ENCODE measurements at regions not wholly inside any gene's neighbourhood (a gene's known extent, or its start where the extent isn't known, plus 50 kb on each side); places are given as distances from the start of the nearest gene placed in this dataset.

DNA sequence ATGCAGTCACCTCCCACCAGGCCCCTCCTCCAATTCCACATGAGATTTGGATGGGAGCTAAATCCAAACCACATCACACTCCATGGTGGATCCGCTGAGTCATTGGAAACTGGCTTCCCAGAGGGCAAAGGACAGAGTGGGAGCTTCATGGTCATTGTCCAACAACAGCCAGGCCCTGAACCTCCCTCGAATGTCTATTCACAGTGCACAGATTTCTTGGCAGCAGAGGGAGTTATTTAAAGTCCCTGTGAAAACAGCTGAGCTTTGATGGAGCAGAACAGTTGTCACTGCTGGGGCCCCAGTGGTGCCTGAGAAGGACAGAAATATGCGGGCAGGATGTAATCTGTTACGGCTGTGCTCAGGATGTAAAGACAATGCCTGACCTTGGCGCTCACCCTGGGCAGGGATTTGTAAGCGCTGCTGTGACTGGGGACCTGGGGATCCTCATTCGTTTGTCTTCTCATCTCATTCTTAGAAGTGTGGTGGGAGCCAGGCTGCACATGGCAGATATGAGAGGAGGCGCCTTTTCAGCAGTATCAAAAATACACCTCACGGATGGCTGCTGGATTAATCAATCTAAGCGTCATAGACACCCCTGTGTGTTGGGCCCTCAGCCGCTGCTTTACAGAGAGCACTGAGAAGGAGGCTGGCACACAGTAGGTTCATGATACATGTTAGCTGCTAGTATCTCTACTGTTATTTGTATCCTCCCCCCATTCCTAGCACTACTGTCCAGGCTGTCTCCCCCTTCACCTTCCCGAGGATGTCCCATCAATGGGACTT lies 439.4 kb downstream of the PTPRU start:
- intact Hi-C loops (cut with DNase I; ENCODE audit: low total_unique reads): no loop called here
- Histone ChIP-seq H3K4me3 (no peak overlapping the region), H3K27me3 (peaks cover 0 to 4% of the 10 kb centered on the region in 2 donors), H3K27ac (no peak overlapping the region), H3K4me1 (no peaks in the 10 kb centered on the region), H3K36me3 (no peaks in the 10 kb centered on the region), H3K9me3 (no peaks in the 10 kb centered on the region)
- peak in 1 of 2 donors; percentile 7 for DNase-seq (ENCODE audit: low spot score in 2 of 2)
- TF ChIP-seq POLR2A (IDR thresholded peaks at IDR 0.05) (no peak), POLR2AphosphoS5 (IDR thresholded peaks at IDR 0.05) (no peak)
- TF ChIP-seq, protein P1, sequence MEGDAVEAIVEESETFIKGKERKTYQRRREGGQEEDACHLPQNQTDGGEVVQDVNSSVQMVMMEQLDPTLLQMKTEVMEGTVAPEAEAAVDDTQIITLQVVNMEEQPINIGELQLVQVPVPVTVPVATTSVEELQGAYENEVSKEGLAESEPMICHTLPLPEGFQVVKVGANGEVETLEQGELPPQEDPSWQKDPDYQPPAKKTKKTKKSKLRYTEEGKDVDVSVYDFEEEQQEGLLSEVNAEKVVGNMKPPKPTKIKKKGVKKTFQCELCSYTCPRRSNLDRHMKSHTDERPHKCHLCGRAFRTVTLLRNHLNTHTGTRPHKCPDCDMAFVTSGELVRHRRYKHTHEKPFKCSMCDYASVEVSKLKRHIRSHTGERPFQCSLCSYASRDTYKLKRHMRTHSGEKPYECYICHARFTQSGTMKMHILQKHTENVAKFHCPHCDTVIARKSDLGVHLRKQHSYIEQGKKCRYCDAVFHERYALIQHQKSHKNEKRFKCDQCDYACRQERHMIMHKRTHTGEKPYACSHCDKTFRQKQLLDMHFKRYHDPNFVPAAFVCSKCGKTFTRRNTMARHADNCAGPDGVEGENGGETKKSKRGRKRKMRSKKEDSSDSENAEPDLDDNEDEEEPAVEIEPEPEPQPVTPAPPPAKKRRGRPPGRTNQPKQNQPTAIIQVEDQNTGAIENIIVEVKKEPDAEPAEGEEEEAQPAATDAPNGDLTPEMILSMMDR (IDR thresholded peaks at IDR 0.05): no peak

DNA sequence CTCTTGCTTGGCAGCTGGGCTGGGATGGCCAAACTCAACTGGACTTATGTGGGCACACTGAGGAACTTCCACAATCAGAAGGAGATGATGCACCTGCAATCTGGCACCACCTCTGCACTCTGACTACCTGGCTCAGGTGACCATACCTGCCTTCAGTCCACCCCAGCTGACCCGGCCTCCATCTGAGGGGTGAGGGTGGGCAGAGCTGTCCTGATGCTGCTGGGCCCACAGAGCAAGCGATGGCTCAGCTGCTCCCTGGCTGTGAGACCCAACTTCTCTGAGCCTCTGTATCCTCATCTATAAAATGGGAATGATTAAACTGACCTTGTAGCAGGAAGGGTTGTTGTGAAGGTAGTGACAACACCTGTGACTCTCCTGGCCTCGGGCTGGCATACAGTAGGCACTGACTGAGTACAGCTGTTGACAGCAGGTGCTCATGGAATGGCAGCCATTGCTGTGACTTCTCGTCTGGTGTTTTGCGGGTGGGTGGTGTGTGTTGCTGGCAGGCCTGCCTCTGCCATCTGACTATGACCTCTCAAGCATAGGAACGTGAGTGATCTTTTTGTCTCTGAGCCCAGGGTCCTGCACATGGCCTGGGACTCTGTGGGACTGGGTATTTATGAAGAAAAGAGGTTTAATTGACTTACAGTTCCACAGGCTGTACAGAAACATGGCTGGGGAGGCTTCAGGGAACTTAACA lies 438.5 kb downstream of the PTPRU start:
- DNase-seq (ENCODE audit: low spot score in 2 of 2): peak in 1 of 2 donors; percentile 10

DNA sequence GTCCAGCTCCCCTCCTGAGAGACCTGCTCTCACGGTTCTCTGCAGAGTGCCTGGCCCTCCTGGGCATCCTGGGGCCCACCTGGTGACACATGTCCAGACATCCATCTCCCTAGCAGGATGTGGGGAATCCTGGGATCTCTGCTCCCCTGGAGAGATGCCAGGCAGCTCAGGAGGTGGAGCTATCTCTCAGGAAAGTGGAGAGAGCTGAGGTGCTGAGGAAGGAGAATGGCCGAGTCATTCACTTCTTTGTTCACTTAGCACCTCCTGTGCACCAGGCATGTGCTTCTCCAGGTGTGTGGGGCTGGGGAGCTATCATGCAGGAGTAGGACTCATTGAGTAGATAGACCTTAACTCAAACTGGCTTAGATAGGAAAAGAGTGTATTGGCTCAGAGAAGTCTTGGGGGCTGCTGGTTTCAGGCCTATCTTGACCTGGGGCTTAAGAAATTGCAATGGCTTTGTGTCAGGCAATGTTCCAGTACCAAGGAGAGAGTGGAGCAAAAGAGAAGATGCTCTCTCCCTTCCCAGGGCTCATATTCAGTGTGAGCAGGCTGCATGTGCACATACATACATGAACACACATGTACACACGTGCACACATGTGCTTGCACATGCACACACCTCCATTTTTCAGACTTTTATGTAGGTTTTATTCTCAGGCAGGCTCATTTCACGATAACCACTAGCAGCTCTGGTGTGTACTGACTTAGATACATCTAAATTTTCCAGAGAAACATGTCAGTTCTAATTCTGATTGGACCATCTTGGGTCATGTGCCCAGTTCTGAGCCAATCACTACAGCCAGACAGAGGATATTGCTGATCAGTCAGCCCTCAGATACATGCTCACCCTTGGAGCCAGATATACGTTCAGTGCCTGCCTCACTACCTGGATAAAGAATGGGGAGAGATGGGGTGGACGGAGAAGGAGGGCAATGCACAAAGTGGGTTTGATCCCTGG lies 437.6 kb downstream of the PTPRU start:
- TF ChIP-seq POLR2AphosphoS5 (IDR thresholded peaks at IDR 0.05): no peak
- TF ChIP-seq, protein P1 (IDR thresholded peaks at IDR 0.05): no peak
- TF ChIP-seq POLR2A (IDR thresholded peaks at IDR 0.05): no peak
- peaks cover 0 to 4% of the 10 kb centered on the region in 2 donors for H3K27me3 ChIP-seq
- H3K36me3 ChIP-seq: no peaks in the 10 kb centered on the region
- DNase-seq (ENCODE audit: low spot score in 2 of 2): no peak
- H3K4me1 ChIP-seq: no peaks in the 10 kb centered on the region
- H3K9me3 ChIP-seq: no peaks in the 10 kb centered on the region
- intact Hi-C loops (cut with DNase I; ENCODE audit: low total_unique reads): no loop called here
- no peak overlapping the region for H3K4me3 ChIP-seq
- no peak overlapping the region for H3K27ac ChIP-seq

More for the DNA sequence above, 438.5 kb downstream of the PTPRU start:
- Histone ChIP-seq H3K4me1 (no peaks in the 10 kb centered on the region), H3K27ac (no peak overlapping the region), H3K9me3 (no peaks in the 10 kb centered on the region), H3K4me3 (no peak overlapping the region), H3K36me3 (no peaks in the 10 kb centered on the region), H3K27me3 (peaks cover 0 to 4% of the 10 kb centered on the region in 2 donors)
- TF ChIP-seq, protein P1 (IDR thresholded peaks at IDR 0.05): no peak
- TF ChIP-seq POLR2A (IDR thresholded peaks at IDR 0.05): no peak
- no peak for TF ChIP-seq POLR2AphosphoS5 (IDR thresholded peaks at IDR 0.05)
- intact Hi-C loops (cut with DNase I; ENCODE audit: low total_unique reads): no loop called here

DNA sequence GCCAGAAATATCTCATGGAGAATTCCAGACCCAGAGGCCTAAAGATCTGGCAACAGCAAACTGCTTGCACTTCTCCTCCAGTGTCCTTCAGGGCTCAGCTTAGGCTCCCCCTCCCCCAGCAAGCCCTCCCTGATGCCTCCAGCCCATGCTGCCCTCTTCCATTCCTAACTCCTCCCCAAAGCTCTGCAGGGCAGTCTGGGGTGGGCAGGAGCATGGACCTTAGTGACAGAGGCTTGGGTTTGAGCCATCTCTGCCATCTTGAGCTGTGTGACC lies 436.8 kb downstream of the PTPRU start:
- DNase-seq (ENCODE audit: low spot score in 2 of 2): no peak
- H3K4me1 ChIP-seq: no peaks in the 10 kb centered on the region
- intact Hi-C loops (cut with DNase I; ENCODE audit: low total_unique reads): no loop called here
- H3K36me3 ChIP-seq: no peaks in the 10 kb centered on the region
- no peaks in the 10 kb centered on the region for H3K9me3 ChIP-seq
- H3K27me3 ChIP-seq: peaks cover 0 to 4% of the 10 kb centered on the region in 2 donors
- H3K4me3 ChIP-seq: no peak overlapping the region
- no peak overlapping the region for H3K27ac ChIP-seq
- TF ChIP-seq POLR2A (IDR thresholded peaks at IDR 0.05) (no peak), POLR2AphosphoS5 (IDR thresholded peaks at IDR 0.05) (no peak)
- TF ChIP-seq, protein P1 (IDR thresholded peaks at IDR 0.05): no peak
